K562 (cell line): ENCODE measurements at regions not wholly inside any gene's neighbourhood (a gene's known extent, or its start where the extent isn't known, plus 50 kb on each side); places are given as distances from the start of the nearest gene placed in this dataset.

Source experiments
- E2F6 ChIP-seq, 2 experiments: IDR thresholded peaks; 2 replicates each; pipeline ENCODE4 v1.6.1; 2011; ENCODE audit warnings: borderline replicate concordance in 1 of 2, control low read depth in 1 of 2, low read depth in 1 of 2, low read length in 1 of 2, mild to moderate bottlenecking in 1 of 2, mixed read lengths in 1 of 2, moderate library complexity in 1 of 2; ENCODE audit not compliant: insufficient read depth in 1 of 2, insufficient read length in 1 of 2, poor library complexity in 1 of 2, severe bottlenecking in 1 of 2; ENCODE audit errors: extremely low read depth in 1 of 2
- ELF4 ChIP-seq: fragments of 450-650 bp; formaldehyde crosslinking; IDR thresholded peaks from 2 replicates; pipeline ENCODE4 v1.4.0; 2022; ENCODE audit warnings: missing genetic modification characterization
- EZH2 ChIP-seq: IDR thresholded peaks from 2 replicates; pipeline ENCODE4 v1.6.1; 2012; ENCODE audit warnings: low read depth, mild to moderate bottlenecking, inconsistent platforms, low read length, borderline replicate concordance
- FOXA1 ChIP-seq: fragments of 450-650 bp; IDR thresholded peaks from 2 replicates; pipeline ENCODE4 v1.6.1; 2016; ENCODE audit warnings: mild to moderate bottlenecking, borderline replicate concordance
- FOXP1 ChIP-seq: sonication (generic); formaldehyde crosslinking; IDR thresholded peaks from 2 replicates; pipeline ENCODE4 v1.8.0; 2022; ENCODE audit warnings: mild to moderate bottlenecking, missing genetic modification reagents
- KLF1 ChIP-seq: fragments of 450-650 bp; IDR thresholded peaks from 2 replicates; pipeline ENCODE4 v1.6.1; 2016; ENCODE audit warnings: missing genetic modification characterization, missing compliant biosample characterization
- PHB2 ChIP-seq: fragments of 450-650 bp; IDR thresholded peaks from 2 replicates; pipeline ENCODE4 v1.6.1; 2017; ENCODE audit warnings: low read depth
- POLR2AphosphoS5 ChIP-seq: IDR thresholded peaks from 2 replicates; pipeline ENCODE4 v1.6.1; 2011; ENCODE audit warnings: mild to moderate bottlenecking, low read depth, low read length, moderate library complexity; ENCODE audit not compliant: control insufficient read depth, insufficient read depth
- SIN3A ChIP-seq, 2 experiments: fragments of 150-350 bp in 1 of 2; IDR thresholded peaks; 2 replicates each; pipeline ENCODE4 v1.6.1; 2011 to 2016; ENCODE audit warnings: borderline replicate concordance in 2 of 2, low read depth in 2 of 2, low read length in 2 of 2, mild to moderate bottlenecking in 2 of 2, moderate library complexity in 2 of 2; ENCODE audit not compliant: control insufficient read depth in 1 of 2
- SIRT6 ChIP-seq: IDR thresholded peaks from one replicate; pipeline ENCODE4 v1.6.1; 2012; ENCODE audit warnings: low read depth, mild to moderate bottlenecking, control low read depth, inconsistent platforms, low read length, moderate library complexity
- TEAD4 ChIP-seq, 2 experiments: sonication (generic) in 1 of 2; formaldehyde crosslinking in 1 of 2; IDR thresholded peaks; 2 replicates each; pipeline versions ENCODE4 v1.6.1 to v1.8.0; 2012 to 2022; ENCODE audit warnings: borderline replicate concordance in 1 of 2, inconsistent platforms in 1 of 2, low read length in 1 of 2, mild to moderate bottlenecking in 1 of 2, missing genetic modification reagents in 1 of 2
- TF ChIP-seq, protein P1 (sequence below), 3 experiments: IDR thresholded peaks in 2 of 3; conservative IDR thresholded peaks in 1 of 3; 2 replicates each; pipeline ENCODE4 v1.5.1; 2011 to 2012; ENCODE audit warnings: low read length in 3 of 3, mild to moderate bottlenecking in 3 of 3, control low read depth in 2 of 3, improper control_type of control experiment in 1 of 3, inconsistent platforms in 1 of 3, low read depth in 1 of 3, mixed read lengths in 1 of 3, moderate library complexity in 1 of 3; ENCODE audit not compliant: insufficient read depth in 2 of 3
- TF ChIP-seq, protein P2 (sequence below): sonication (generic); formaldehyde crosslinking; IDR thresholded peaks from 2 replicates; pipeline ENCODE4 v1.8.0; 2022; ENCODE audit warnings: missing genetic modification reagents, mild to moderate bottlenecking, borderline replicate concordance

DNA sequence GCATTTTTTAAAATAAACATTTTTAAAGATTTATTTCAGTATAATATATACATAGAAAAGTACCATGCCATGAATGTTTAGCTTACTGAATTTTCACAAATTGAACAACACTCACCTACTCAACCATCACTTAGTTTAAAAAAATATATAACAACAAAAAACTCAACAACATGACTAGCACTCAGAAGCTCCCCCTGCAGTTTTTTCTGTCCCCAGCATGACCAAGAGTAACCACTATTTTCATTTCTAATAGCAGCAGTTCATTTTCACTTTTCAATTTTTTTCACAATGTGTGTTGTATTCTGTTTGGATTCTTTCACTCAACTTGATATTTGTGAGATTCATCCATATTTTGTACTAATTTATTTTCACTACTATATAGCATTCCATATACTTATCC lies 162.3 kb upstream of the POGK start:
- TF ChIP-seq, protein P1, sequence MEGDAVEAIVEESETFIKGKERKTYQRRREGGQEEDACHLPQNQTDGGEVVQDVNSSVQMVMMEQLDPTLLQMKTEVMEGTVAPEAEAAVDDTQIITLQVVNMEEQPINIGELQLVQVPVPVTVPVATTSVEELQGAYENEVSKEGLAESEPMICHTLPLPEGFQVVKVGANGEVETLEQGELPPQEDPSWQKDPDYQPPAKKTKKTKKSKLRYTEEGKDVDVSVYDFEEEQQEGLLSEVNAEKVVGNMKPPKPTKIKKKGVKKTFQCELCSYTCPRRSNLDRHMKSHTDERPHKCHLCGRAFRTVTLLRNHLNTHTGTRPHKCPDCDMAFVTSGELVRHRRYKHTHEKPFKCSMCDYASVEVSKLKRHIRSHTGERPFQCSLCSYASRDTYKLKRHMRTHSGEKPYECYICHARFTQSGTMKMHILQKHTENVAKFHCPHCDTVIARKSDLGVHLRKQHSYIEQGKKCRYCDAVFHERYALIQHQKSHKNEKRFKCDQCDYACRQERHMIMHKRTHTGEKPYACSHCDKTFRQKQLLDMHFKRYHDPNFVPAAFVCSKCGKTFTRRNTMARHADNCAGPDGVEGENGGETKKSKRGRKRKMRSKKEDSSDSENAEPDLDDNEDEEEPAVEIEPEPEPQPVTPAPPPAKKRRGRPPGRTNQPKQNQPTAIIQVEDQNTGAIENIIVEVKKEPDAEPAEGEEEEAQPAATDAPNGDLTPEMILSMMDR (IDR thresholded peaks at IDR 0.05 in 2 of 3, conservative IDR thresholded peaks at IDR 0.05 in 1 of 3; ENCODE audit: insufficient read depth in 2 of 3, low read depth in 1 of 3, low read length in 3 of 3) = peak; percentile 24 to 53 (median 25); a peak in 3 of 6 replicates
- TF ChIP-seq FOXA1 = no peak
- no peak for TF ChIP-seq EZH2
- TF ChIP-seq E2F6 (IDR thresholded peaks at IDR 0.05; ENCODE audit: borderline replicate concordance in 1 of 2, extremely low read depth in 1 of 2, insufficient read depth in 1 of 2, insufficient read length in 1 of 2, low read depth in 1 of 2, low read length in 1 of 2, poor library complexity in 1 of 2, severe bottlenecking in 1 of 2) = no peak
- no peak for TF ChIP-seq POLR2AphosphoS5
- no peak for TF ChIP-seq TEAD4 (IDR thresholded peaks at IDR 0.05; ENCODE audit: low read length)
- no peak for TF ChIP-seq TEAD4 (CRISPR knock-in tag; IDR thresholded peaks at IDR 0.05; ENCODE audit: borderline replicate concordance)
- no peak for TF ChIP-seq PHB2
- TF ChIP-seq ELF4 (CRISPR knock-in tag) = no peak
- TF ChIP-seq FOXP1 = no peak
- TF ChIP-seq SIRT6 = no peak
- no peak for TF ChIP-seq KLF1 (tag)
- TF ChIP-seq, protein P2, sequence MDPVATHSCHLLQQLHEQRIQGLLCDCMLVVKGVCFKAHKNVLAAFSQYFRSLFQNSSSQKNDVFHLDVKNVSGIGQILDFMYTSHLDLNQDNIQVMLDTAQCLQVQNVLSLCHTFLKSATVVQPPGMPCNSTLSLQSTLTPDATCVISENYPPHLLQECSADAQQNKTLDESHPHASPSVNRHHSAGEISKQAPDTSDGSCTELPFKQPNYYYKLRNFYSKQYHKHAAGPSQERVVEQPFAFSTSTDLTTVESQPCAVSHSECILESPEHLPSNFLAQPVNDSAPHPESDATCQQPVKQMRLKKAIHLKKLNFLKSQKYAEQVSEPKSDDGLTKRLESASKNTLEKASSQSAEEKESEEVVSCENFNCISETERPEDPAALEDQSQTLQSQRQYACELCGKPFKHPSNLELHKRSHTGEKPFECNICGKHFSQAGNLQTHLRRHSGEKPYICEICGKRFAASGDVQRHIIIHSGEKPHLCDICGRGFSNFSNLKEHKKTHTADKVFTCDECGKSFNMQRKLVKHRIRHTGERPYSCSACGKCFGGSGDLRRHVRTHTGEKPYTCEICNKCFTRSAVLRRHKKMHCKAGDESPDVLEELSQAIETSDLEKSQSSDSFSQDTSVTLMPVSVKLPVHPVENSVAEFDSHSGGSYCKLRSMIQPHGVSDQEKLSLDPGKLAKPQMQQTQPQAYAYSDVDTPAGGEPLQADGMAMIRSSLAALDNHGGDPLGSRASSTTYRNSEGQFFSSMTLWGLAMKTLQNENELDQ (CRISPR knock-in tag) = no peak
- TF ChIP-seq SIN3A (IDR thresholded peaks at IDR 0.05; ENCODE audit: borderline replicate concordance in 2 of 2, control insufficient read depth in 1 of 2, low read depth in 2 of 2, low read length in 2 of 2) = no peak
